ENCODE measurements at regions not wholly inside any gene's neighbourhood (a gene's known extent, or its start where the extent isn't known, plus 50 kb on each side); places are given as distances from the start of the nearest gene placed in this dataset.

- TF ChIP-seq CTCF (conservative IDR thresholded peaks at IDR 0.05; ENCODE audit: low read depth, low read length), result no peak
- no peak for TF ChIP-seq EZH2 (IDR thresholded peaks at IDR 0.05; ENCODE audit: low read length, unreplicated experiment)
- no peak for TF ChIP-seq EZH2phosphoT487 (IDR thresholded peaks at IDR 0.05; ENCODE audit: borderline replicate concordance, low read length)
Measured at GRCh38 chr7:24419077-24419476, 135.1 kb downstream of the NPY start.

Data from PC-3 (cell line).